Neuronal stem cell (in vitro differentiated cells): ENCODE measurements at regions not wholly inside any gene's neighbourhood (a gene's known extent, or its start where the extent isn't known, plus 50 kb on each side); places are given as distances from the start of the nearest gene placed in this dataset.

ENCODE experiments used
- DNase-seq: peaks from one replicate; pipeline ENCODE4 v3.0.0-alpha.2; 2013; ENCODE audit warnings: low spot score
- H2AFZ ChIP-seq: one replicate; pipeline ENCODE4 v1.6.1; 2013; ENCODE audit warnings: mild to moderate bottlenecking, low read length, inconsistent platforms
- H2AK5ac ChIP-seq: 2 replicates; pipeline ENCODE4 v1.6.1; 2013; ENCODE audit warnings: low read depth, mild to moderate bottlenecking, inconsistent platforms, low read length, moderate library complexity, mixed read lengths
- H2BK120ac ChIP-seq: 2 replicates; pipeline ENCODE4 v1.6.1; 2013; ENCODE audit warnings: low read depth, mild to moderate bottlenecking, inconsistent platforms, low read length, moderate library complexity, mixed read lengths
- H2BK12ac ChIP-seq: one replicate; pipeline ENCODE4 v1.6.1; 2013; ENCODE audit warnings: low read length, inconsistent platforms
- H2BK15ac ChIP-seq: 2 replicates; pipeline ENCODE4 v1.6.1; 2013; ENCODE audit warnings: mild to moderate bottlenecking, low read length, inconsistent platforms, mixed read lengths
- H2BK5ac ChIP-seq: one replicate; pipeline ENCODE4 v1.6.1; 2013; ENCODE audit warnings: inconsistent platforms, mild to moderate bottlenecking, low read length, moderate library complexity
- H3K14ac ChIP-seq: one replicate; pipeline ENCODE4 v1.6.1; 2013; ENCODE audit warnings: low read length, inconsistent platforms
- H3K18ac ChIP-seq: 2 replicates; pipeline ENCODE4 v1.6.1; 2013; ENCODE audit warnings: low read length, inconsistent platforms
- H3K23ac ChIP-seq: 2 replicates; pipeline ENCODE4 v1.6.1; 2013; ENCODE audit warnings: low read depth, mild to moderate bottlenecking, mixed read lengths, low read length, inconsistent platforms; ENCODE audit not compliant: poor library complexity
- H3K27ac ChIP-seq: replicated peaks from 3 replicates; pipeline ENCODE4 v1.5.1; 2013; ENCODE audit warnings: low read length, inconsistent platforms
- H3K27me3 ChIP-seq, 3 experiments: 2 replicates each; pipeline ENCODE4 v1.6.1; 2013; ENCODE audit warnings: low read length in 3 of 3, mild to moderate bottlenecking in 2 of 3, inconsistent platforms in 1 of 3, low read depth in 1 of 3, mixed read lengths in 1 of 3, moderate library complexity in 1 of 3; ENCODE audit not compliant: control insufficient read depth in 3 of 3, insufficient read depth in 3 of 3
- H3K36me3 ChIP-seq, 2 donors: replicated peaks in 1 of 2; 2 replicates each; pipeline ENCODE4 v1.6.1; 2013; ENCODE audit warnings: low read length in 2 of 2; ENCODE audit not compliant: control insufficient read depth in 2 of 2, insufficient read depth in 2 of 2
- H3K4ac ChIP-seq: 2 replicates; pipeline ENCODE4 v1.6.1; 2013; ENCODE audit warnings: inconsistent platforms, mild to moderate bottlenecking, low read length, moderate library complexity
- H3K4me1 ChIP-seq, 2 donors: 1 replicate in 1 of 2; 2 replicates in 1 of 2; pipeline ENCODE4 v1.6.1; 2013; ENCODE audit warnings: low read length in 2 of 2, low read depth in 1 of 2; ENCODE audit not compliant: control insufficient read depth in 2 of 2, insufficient read depth in 1 of 2
- H3K4me2 ChIP-seq: one replicate; pipeline ENCODE4 v1.6.1; 2013; ENCODE audit warnings: mild to moderate bottlenecking, low read length, inconsistent platforms; ENCODE audit not compliant: insufficient read depth, poor library complexity, severe bottlenecking
- H3K4me3 ChIP-seq, 2 donors: 2 replicates each; pipeline ENCODE4 v1.5.1; 2013; ENCODE audit warnings: low read length in 2 of 2, mild to moderate bottlenecking in 2 of 2, inconsistent platforms in 1 of 2, moderate library complexity in 1 of 2
- H3K79me1 ChIP-seq: one replicate; pipeline ENCODE4 v1.6.1; 2013; ENCODE audit warnings: low read depth, mild to moderate bottlenecking, inconsistent platforms, low read length, moderate library complexity
- H3K9ac ChIP-seq: one replicate; pipeline ENCODE4 v1.6.1; 2013; ENCODE audit warnings: mild to moderate bottlenecking, low read depth, low read length, inconsistent platforms; ENCODE audit not compliant: poor library complexity
- H3K9me3 ChIP-seq, 2 donors: replicated peaks in 1 of 2; 2 replicates each; pipeline versions ENCODE3 to v1.6.1; 2013; ENCODE audit warnings: low read length in 2 of 2, mild to moderate bottlenecking in 2 of 2, inconsistent platforms in 1 of 2, low read depth in 1 of 2, mixed read lengths in 1 of 2, moderate library complexity in 1 of 2; ENCODE audit not compliant: control insufficient read depth in 2 of 2, insufficient read depth in 1 of 2
- H4K8ac ChIP-seq: one replicate; pipeline ENCODE4 v1.6.1; 2013; ENCODE audit warnings: low read depth, mild to moderate bottlenecking, inconsistent platforms, low read length, moderate library complexity
- H4K91ac ChIP-seq: one replicate; pipeline ENCODE4 v1.6.1; 2013; ENCODE audit warnings: low read length, low read depth, mild to moderate bottlenecking, inconsistent platforms; ENCODE audit not compliant: poor library complexity
- WGBS, 2 donors: extraction: QIAGEN DNeasy Blood & Tissue Kit; methylation state at CpG; one replicate each; pipeline ENCODE4 v1.1.7; 2013; ENCODE audit warnings: missing lambda C conversion rate in 2 of 2, mixed read lengths in 1 of 2; ENCODE audit not compliant: insufficient read length in 2 of 2, insufficient replicate concordance in 1 of 2; ENCODE audit errors: extremely low coverage in 2 of 2; 5-methylcytosine and 5-hydroxymethylcytosine counted together

DNA sequence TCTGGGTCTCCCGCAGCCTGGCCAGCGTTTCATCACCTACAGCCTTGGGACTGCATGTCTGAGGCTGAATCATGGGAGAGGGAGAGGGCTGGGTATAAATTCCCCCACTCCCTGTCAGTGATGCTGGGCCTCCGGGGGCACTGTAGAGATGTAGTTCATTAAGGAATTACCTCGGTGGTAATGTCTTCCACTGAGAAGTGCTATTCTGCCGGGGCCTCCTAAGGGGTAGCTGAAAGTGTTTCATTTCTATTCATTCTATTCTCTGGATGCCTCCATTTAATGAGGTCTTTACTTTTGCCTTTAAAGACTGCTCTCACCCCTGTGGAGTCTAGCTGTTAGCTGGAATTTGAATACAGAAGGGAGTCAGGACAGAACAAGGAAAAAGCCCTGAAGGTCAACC lies 116.4 kb upstream of the HS3ST4 start:
- H3K27me3 ChIP-seq = peaks cover 0 to 5% (median 0%) of the 10 kb centered on the region in 3 experiments
- H2AFZ ChIP-seq = no peak overlapping the region
- no peak overlapping the region for H3K4me3 ChIP-seq
- WGBS, 2 donors = no CpG with 5 or more reads among the region's 5 CpGs
- H4K91ac ChIP-seq = no peak overlapping the region
- H2AK5ac ChIP-seq = no peak overlapping the region
- H4K8ac ChIP-seq = no peak overlapping the region
- H3K79me1 ChIP-seq = no peaks in the 10 kb centered on the region
- no peak overlapping the region for H3K23ac ChIP-seq
- peaks cover 0 to 11% of the 10 kb centered on the region in 2 donors for H3K9me3 ChIP-seq
- no peak overlapping the region for H2BK120ac ChIP-seq
- H3K18ac ChIP-seq = no peak overlapping the region
- H3K4me1 ChIP-seq = peaks cover 0 to 9% of the 10 kb centered on the region in 2 donors
- H2BK5ac ChIP-seq = no peak overlapping the region
- H3K4me2 ChIP-seq = no peak overlapping the region
- no peak overlapping the region for H2BK12ac ChIP-seq
- no peak overlapping the region for H2BK15ac ChIP-seq
- no peak overlapping the region for H3K14ac ChIP-seq
- H3K36me3 ChIP-seq = peaks cover 0 to 3% of the 10 kb centered on the region in 2 donors
- H3K9ac ChIP-seq = no peak overlapping the region
- peak; percentile 72 for DNase-seq
- H3K4ac ChIP-seq = no peak overlapping the region
- H3K27ac ChIP-seq = peak overlapping the region; percentile 79

DNA sequence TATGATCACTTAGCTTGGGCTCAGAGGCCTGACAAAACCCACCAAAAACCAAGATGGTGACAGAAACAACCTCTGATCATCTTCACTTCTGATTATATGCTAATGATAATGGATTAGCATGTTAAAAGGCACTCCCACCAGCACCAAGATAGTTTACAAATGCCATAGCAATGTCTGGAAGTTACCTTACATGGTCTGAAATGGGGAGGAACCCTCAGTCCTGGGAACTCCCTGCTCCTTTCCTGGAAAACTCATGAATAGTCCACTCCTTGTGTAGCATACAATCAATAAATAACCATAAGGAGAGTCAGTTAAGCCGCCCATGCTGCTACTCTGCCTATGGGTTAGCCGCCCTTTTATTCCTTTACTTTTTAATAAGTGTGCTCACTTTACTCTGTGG lies 120.0 kb upstream of the HS3ST4 start:
- no peak overlapping the region for H3K9ac ChIP-seq
- H3K36me3 ChIP-seq = no peaks in the 10 kb centered on the region
- H3K23ac ChIP-seq = no peak overlapping the region
- no peaks in the 10 kb centered on the region for H3K79me1 ChIP-seq
- peaks cover 0 to 9% of the 10 kb centered on the region in 2 donors for H3K4me1 ChIP-seq
- no peak overlapping the region for H2BK5ac ChIP-seq
- no peak overlapping the region for H3K18ac ChIP-seq
- H3K4me2 ChIP-seq = no peak overlapping the region
- no peak overlapping the region for H3K4me3 ChIP-seq
- H3K14ac ChIP-seq = no peak overlapping the region
- no peak overlapping the region for H4K91ac ChIP-seq
- no CpG with 5 or more reads among the region's 2 CpGs for WGBS, 2 donors
- H2BK12ac ChIP-seq = no peak overlapping the region
- H2BK120ac ChIP-seq = no peak overlapping the region
- peaks cover 0 to 3% (median 0%) of the 10 kb centered on the region in 3 experiments for H3K27me3 ChIP-seq
- no peak overlapping the region for H2AK5ac ChIP-seq
- DNase-seq = no peak
- no peak overlapping the region for H3K4ac ChIP-seq
- H2AFZ ChIP-seq = no peak overlapping the region
- peaks cover 0 to 3% of the 10 kb centered on the region in 2 donors for H3K9me3 ChIP-seq
- no peak overlapping the region for H3K27ac ChIP-seq
- H2BK15ac ChIP-seq = no peak overlapping the region
- no peak overlapping the region for H4K8ac ChIP-seq

DNA sequence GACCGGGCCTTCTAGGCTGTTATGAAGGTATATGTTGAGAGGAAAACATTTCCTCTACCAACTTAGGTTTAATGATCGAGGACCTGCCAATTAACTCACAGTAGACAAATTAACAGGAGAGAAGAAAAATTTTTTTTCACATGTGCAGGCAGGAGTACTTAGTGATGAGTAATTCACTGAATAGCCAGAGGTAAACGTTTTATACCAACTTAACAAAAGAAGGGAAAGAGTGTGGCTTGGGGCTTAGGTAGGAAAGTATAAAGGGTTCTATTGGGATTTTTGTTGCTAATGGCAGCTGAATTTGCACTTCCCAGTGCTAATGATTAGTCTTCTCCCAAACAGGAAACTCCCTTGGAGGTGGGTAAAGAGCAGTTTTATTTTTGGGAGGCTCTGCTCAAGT lies 121.6 kb upstream of the HS3ST4 start:
- Histone ChIP-seq H3K79me1 (no peaks in the 10 kb centered on the region), H3K4me1 (peaks cover 0 to 4% of the 10 kb centered on the region in 2 donors)

DNA sequence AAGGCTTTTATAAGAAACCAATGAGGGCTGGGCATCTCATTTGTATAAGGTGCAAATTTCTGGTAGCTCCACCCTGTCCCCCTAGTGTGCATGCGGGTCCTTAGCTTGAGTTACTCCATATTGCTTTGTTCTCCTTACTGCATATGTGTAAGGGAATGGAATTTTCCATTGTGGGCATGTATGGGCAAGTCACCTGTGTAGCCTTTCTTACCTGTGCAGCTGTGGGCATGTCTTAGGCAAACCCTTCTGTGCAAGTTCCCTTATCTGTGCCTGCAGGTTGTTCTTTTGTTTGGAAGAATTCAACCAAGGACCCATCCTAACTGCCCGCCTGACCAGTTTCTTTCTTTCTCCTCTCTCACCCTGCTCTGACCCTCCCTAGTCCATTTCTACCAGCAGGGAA lies 122.8 kb upstream of the HS3ST4 start:
- Histone ChIP-seq H3K4me3 (no peak overlapping the region), H2BK15ac (no peak overlapping the region), H3K79me1 (no peaks in the 10 kb centered on the region), H3K4me1 (peaks cover 0 to 1% of the 10 kb centered on the region in 2 donors), H3K27ac (no peak overlapping the region), H3K9ac (no peak overlapping the region), H2BK5ac (no peak overlapping the region), H3K18ac (no peak overlapping the region), H3K14ac (no peak overlapping the region), H3K9me3 (no peaks in the 10 kb centered on the region), H2AK5ac (no peak overlapping the region), H4K8ac (no peak overlapping the region), H4K91ac (no peak overlapping the region), H2BK120ac (no peak overlapping the region), H3K4ac (no peak overlapping the region), H3K23ac (no peak overlapping the region), H3K27me3 (no peaks in the 10 kb centered on the region), H3K36me3 (no peaks in the 10 kb centered on the region), H2AFZ (no peak overlapping the region), H3K4me2 (no peak overlapping the region), H2BK12ac (no peak overlapping the region)
- no peak for DNase-seq
- no CpG with 5 or more reads among the region's 2 CpGs for WGBS, 2 donors

More for the DNA sequence above, 121.6 kb upstream of the HS3ST4 start:
- Histone ChIP-seq H3K9ac (no peak overlapping the region), H4K8ac (no peak overlapping the region), H3K4me2 (no peak overlapping the region), H3K23ac (no peak overlapping the region), H4K91ac (no peak overlapping the region), H3K4ac (no peak overlapping the region), H3K9me3 (no peaks in the 10 kb centered on the region), H2AFZ (no peak overlapping the region), H2BK15ac (no peak overlapping the region), H3K27ac (no peak overlapping the region), H2AK5ac (no peak overlapping the region), H2BK120ac (no peak overlapping the region), H3K36me3 (no peaks in the 10 kb centered on the region), H3K4me3 (no peak overlapping the region), H2BK5ac (no peak overlapping the region), H3K18ac (no peak overlapping the region), H2BK12ac (no peak overlapping the region), H3K14ac (no peak overlapping the region), H3K27me3 (no peaks in the 10 kb centered on the region)
- no CpG with 5 or more reads among the region's 3 CpGs for WGBS, 2 donors
- no peak for DNase-seq
